GM21737 (cell line): ENCODE measurements at regions not wholly inside any gene's neighbourhood (a gene's known extent, or its start where the extent isn't known, plus 50 kb on each side); places are given as distances from the start of the nearest gene placed in this dataset.
A peak's percentile ranks its signal among the peaks of the same experiment; 100 is the strongest.
"Not testable (repeated sequence)": the region's sequence is repeated elsewhere in the genome, so short reads cannot be mapped to it uniquely, and the experiment has no call there.

Experiments
- ATAC-seq: cut with Tn5 transposase; IDR thresholded peaks from one replicate; pipeline ENCODE4 v1.9.1; 2021; ENCODE audit warnings: mild to moderate bottlenecking, moderate library complexity; ENCODE audit not compliant: unreplicated experiment

DNA sequence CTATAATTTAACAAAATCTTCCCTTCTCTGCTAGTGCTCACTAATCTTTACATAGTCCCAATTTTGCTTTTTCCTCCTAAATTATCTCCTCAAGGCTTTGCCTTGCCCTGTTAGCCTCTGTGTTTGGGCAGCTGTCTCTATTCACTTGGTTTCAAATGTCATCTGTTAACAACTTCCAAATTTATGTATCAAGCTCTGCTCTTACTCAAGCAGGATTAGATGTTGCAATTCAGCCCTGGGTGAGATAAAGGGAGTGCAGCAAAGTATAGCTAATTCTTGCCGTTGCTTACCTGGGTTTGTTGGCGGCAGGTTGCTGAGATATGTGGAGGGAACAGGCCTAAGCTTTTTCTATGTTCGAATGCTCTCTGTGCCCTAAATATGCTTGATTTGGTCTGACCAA lies 483.8 kb downstream of the DMAC1 start:
- no peak for ATAC-seq

DNA sequence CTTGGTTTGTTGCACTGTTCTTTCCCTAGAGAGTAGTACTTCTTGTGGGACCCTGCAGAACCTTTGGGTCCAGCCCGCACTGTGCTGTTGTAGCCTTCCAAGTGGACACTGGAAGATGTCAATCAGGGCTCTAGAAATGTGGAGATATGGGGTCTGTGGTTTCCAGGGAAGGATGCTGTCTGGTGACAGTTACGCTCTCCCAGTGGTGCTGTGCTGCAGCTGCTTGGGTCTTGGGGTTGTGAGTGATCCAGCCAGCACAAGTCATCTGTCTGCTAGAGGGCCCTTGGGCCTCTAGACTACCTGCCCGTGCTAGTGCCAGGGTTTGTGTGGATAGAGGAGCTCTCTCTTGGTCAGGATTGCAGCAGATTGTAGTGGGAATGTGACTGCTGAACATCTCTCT lies 484.5 kb downstream of the DMAC1 start:
- ATAC-seq, result no peak

DNA sequence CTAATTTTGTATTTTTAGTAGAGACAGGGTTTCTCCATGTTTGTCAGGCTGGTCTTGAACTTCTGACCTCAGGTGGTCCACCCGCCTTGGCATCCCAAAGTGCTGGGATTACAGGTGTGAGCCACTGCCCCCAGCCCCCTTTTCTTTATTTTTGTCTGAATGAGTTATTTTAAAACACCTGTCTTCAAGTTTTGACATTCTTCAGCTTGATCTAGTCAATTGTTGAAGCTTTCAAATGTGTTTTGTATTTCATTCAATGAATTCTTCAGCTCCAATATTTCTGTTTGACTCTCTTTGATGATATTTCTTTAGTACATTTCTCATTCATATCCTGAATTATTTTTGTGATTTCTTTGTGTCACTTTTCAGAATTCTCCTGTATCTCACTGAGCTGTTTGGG lies 486.2 kb downstream of the DMAC1 start:
- no peak for ATAC-seq

DNA sequence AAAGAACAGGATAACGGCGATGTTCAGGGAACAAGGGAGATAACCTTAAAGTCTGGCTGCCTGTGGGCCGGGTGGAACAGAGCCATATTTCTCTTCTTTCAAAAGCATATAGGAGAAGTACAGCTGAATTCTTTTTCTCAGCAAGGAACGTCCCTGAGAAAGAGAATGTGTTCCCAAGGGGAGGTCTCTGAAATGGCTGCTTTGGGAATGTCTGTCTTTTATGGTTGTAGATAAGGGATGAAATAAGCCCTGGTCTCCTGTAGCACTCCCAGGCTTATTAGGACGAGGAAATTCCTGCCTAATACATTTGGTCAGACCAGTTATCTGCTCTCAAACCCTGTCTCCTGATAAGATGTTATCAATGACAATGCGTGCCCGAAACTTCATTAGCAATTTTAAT lies 490.5 kb downstream of the DMAC1 start:
- not testable (repeated sequence) for ATAC-seq

DNA sequence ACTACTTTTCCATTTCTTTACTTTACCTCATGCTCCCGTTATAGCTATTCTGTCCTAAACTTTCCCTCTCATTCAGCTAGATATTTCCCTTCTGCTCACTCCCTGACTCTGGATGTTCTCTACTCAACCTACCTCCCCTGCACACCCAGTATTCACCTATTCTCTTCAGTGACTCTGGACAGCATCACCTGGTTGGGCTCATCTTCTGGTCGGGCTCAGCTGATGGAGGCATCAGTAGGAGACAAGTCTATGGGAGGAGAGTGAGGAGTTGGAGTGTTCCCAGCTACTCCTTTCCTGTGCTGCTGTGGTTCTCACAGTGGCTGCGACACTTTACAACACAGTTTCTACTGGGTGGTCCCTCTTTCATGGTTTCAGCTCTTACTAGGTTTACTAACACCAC lies 493.9 kb downstream of the DMAC1 start:
- no peak for ATAC-seq

DNA sequence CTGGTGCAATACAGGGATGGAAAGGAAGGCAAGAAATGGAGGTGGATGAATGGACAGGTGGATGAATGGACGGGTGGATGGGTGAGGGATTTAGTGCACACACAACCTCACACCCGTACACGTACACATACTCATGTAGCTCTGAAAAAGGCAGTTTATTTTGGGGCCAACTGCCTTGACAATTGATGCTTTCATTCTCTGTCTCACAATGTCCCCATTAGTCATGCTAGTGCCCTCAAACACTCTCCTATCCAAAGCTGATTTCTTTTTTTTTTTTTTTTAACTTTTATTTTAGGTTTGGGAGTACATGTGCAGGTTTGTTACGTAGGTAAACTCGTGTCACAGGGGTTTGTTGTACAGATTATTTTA lies 495.0 kb downstream of the DMAC1 start:
- ATAC-seq, result no peak

DNA sequence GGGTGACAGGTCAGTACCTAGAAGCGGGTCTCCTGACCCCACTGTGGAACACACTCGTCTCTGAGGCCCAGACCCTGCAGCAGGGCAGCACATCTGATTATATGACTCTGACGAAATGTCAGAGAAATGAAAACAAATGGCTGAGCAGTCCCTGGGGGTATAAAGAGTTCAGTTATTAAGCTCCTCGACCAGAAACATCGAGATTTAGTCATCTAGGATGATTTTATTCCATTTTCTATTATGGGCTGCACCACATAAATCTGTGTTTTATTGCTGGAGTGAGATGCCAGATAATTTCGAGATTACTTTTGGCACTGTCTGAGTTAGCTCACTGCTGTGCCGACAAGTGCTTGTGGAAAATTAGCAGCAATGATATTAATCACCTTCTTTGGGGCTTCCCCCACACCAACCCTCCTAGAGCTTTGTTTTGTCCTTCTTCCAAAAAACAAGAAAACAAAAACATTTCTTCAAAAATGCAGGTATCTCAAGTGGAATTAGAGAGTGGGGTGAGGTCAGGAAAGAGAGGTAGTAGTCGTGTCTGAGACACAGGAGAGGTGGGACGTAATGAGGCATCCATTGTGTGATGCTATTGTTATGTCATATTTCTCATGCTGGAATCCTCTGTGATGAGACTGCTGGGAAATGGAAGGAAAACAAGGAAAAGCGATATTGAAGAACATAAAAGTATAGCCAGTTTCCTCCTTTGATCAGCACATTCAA lies 495.5 kb downstream of the DMAC1 start:
- no peak for ATAC-seq

DNA sequence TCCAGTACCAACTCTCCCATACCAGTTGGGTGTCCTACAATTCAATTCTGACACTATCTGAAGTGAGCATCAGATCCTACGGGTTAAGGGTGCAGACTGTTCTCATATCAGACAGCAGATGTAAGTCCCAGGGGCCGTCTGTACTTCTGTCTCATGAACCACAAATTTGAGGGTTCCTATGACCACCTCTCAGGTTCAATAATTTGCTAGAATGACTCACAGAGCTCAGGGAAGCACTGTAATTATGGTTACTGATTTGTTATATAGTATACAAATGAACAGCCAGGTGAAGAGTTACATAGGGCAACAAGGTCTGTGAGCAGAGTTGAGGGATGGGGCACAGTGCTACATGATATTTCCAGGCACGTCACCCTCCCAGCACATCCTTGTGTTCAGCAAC lies 499.1 kb downstream of the DMAC1 start:
- peak; percentile 40 for ATAC-seq

DNA sequence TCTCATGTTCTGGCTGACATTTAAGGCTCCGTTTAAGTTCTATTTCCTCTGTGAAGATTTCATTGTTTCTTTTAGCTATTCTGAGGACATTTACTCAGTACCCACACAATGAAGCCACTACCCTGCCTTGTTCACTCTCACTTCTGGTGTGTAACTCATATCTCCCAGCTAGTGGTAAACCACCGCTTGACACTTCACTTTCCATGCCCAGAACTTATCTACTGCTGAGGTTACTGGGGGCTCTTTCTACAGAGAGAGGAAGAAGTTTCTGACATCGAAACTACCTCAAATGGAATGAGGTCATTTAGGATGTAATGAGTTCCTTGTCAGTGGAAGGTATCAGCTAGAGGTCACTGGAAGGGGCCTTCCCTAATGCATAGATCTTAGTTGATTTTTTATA lies 501.5 kb downstream of the DMAC1 start:
- ATAC-seq, result peak; percentile 98

DNA sequence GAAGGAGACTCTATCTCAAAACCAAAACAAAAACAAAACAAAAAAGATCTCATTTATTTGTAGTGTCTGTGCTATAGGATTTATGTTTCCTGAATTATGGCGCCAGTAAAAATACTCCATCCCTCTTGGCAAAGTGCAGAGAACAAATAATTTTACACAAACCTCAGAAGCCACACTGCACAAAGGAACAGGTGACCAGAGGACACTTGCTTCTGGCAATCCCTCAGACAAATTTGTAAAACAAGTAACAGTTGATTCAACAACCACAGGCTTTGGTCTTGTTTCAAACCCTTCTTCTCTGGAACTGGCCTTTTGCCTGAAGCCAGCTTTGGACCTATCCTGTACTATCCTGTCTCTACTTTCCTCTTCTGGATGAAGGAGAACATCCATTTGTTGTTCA lies 502.1 kb downstream of the DMAC1 start:
- no peak for ATAC-seq

DNA sequence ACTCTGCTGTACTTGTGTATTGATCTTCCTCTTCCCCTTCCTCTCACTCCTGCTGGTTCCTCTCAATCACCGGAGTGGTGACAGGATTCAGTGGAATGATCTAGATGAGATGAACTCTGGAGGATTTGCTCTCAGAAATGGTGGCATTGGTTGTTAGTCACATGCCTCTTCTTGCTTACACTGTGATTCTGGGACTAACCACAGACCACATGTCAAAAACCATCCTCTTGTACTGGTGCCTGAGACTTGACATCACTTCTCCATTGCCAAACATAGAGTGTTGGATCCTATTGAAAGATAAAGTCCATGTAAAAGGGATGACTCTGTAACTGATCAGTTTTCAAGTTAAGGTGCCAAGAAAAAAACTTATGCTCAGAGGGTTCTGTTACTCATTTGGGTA lies 506.5 kb downstream of the DMAC1 start:
- no peak for ATAC-seq

DNA sequence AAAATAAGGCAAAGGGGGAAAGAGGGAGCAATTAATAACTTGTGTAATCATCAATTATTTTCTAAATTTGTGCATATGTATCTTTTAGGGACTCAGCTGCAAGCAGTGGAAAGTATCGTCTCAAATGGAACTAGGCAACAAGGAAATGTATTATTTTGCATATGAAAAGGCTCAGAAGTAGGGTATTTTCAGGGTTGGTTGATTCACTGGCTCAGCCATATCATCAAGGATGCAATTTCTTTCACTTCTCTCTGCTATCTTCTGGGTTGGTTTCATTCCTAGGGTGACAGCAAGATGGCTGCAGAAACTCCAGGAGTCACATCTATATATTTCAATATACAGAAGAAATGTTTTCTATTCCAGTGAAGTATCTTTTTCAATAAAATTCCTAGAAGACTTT lies 509.8 kb downstream of the DMAC1 start:
- ATAC-seq, result no peak

DNA sequence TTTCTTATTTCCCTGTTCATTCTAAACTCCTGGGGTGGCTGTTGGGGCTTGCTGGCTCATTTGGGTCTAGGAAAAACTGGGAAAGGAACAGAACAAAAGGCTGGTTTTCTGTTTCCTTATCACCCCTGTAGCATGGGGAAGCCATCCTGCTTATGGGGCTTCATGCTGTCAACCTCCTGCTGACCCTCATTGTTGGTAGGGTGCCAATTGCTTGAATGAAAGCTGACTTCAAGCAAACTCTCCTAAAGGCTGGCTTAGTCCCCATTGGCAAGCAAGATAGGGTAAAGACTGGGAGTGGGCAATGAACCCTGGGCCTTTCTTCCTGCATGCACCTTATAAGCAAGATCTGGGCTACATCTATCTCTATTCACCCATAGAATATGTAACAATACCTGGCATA lies 511.6 kb downstream of the DMAC1 start:
- no peak for ATAC-seq

DNA sequence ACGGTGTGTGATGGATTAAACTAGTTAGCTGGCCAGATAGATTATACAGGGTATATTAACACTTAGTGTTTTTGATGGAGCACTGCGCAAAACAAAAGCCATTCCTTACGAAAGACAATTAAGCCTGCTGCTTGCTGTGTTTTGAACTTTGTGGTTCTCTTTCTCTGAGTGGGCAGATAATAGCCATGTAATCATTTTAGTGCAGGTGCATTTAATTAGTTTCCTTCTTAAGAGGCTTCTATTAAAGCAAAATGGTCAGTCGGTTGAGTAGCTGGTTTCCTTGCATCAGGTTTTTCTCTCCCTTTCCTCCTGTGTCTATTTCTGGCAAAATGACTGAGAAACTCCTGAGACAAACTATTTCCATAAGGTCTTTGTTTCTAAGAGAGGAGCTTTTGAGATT lies 512.5 kb downstream of the DMAC1 start:
- ATAC-seq, result no peak

DNA sequence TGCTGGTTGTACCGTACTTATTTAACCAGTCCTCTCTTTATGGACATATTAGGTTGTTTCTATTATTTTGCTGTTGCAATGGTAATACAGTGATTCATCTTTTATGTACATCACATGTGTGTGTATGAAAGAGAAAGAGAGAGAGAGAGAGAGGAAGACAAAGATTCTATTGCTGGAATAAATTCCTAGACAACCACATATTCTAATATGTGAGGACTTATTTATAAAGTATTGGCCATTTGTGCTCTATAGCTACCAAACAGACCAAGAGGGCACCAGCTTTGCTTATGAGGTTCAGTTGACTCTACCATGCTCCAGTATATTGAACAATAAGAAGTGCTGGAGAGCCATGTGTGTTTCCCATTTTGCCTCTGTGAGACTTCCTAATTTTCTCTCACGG lies 513.5 kb downstream of the DMAC1 start:
- ATAC-seq, result no peak

DNA sequence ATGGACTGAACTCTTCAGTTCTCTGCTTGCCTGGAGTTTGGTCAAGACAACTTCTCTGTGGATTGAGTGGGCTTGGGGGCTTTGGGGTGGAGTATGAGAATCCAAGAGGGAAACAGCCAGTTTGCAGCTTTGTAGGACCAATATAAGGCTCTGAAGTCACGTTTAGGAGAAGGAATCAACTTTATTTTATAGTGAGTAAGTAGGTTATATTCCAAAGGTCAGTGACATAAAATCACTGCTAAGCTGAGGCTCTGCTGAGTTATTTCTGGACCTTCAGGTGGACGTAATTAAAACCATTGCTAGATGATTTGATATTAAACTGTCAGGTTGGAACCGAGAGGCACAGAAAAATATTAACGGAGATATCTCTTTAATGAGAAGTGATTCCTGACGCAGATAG lies 514.4 kb downstream of the DMAC1 start:
- no peak for ATAC-seq

DNA sequence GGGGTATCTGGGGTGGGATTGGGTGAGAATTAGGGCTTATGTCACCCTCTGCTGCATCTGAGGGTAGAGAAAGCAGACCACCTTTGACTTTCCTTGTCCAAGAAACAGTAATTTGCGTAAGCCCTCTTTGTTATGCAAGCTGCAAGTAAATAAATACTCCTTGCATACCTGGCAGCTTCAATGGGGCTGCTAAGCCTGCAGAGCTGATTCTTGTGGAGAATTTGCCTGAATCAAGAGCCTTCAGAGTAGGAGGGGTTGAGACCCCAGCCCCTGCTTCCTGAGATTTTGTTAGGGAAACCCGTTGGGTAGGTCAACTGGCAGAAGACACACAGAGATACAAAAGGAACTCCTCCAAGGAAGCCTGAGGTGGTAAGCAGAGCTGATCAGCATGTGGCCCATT lies 515.1 kb downstream of the DMAC1 start:
- ATAC-seq, result no peak

DNA sequence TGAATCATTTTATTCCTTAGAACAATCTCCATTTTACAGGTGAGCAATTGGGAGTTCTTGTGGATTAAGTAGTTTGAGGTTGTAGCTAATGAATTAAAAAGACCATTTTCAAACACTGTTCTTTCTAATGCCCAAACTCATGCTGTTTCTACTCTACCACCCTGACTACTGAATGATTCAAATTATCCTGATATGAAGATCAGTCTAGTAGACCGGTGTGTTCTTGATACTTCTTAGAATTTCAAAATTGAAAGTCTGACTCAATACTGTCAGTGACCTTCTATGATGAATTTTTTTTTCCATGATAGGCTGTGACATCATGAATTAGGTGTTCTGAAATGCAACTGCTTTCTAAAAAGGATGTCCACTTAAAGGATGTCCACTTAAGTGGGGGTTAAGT lies 515.5 kb downstream of the DMAC1 start:
- ATAC-seq, result no peak

DNA sequence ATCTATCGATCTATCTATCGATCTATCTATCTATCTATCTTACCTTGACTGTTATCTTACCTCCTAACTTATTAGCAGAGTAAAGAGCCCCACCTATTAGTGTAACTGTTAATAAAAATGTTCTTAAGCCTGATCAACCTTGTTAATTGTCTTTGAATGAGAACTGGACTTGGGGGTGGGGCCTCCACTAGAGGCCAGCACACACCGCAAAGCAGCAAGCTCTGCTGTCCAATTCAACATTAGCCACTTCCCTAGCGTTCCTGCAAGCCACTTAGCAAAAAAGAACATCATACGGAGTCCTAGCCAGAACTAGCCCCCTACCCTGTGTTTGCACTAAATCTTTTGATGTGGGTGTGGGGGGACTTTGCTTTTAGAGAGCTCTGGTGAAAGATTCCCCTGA lies 515.8 kb downstream of the KDM4C start:
- no peak for ATAC-seq

DNA sequence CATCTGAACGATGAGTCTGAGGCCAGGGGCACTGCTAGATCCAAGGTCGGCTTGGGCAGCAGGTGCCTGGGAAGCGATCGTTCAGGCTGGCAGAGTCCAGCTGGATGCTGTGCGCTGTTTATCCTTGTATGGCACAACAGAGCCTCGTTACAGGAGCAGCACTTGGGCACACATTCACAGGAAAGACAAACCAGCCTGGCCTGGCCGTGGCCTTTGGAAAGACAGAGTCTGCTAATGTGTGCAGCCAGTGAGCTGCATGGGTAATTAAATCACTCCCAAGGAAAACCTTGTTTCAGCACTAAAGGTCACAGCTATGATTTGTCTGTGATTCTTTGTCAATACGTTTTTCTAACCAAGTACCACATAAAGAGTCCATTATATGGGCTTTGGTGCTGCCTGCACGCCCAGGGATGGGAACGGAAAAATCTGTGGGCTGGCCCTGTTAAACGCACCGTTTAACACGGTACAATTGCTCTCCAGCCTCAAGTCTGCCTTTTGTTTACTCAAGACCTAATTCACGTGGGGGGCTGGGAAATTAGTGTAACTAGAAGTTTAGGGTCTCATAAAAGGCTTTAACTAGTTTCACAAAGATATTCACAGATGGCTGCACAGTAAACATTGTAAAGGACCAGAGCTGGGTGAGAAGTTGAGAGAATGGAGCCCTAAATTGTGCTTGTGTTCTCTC lies 509.3 kb downstream of the KDM4C start:
- no peak for ATAC-seq

DNA sequence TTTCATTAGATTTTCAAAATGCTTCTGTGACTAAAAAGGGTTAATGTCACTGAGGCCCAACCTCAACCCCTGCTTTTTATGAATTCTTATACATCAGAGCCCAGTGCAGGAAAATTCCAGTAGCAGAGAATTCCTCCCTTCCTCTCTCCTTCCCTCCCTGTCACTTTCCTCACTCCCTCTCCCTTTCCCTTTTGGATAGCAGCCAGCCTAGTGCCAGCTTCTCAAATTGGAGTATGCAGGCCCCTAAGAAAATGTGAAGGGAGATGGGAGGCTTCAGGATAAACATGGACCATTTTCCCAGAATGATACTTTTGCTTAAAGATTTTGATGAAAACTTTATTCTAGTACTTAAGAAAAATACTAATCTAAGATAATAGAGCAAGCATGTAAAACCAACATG lies 507.4 kb downstream of the KDM4C start:
- no peak for ATAC-seq

DNA sequence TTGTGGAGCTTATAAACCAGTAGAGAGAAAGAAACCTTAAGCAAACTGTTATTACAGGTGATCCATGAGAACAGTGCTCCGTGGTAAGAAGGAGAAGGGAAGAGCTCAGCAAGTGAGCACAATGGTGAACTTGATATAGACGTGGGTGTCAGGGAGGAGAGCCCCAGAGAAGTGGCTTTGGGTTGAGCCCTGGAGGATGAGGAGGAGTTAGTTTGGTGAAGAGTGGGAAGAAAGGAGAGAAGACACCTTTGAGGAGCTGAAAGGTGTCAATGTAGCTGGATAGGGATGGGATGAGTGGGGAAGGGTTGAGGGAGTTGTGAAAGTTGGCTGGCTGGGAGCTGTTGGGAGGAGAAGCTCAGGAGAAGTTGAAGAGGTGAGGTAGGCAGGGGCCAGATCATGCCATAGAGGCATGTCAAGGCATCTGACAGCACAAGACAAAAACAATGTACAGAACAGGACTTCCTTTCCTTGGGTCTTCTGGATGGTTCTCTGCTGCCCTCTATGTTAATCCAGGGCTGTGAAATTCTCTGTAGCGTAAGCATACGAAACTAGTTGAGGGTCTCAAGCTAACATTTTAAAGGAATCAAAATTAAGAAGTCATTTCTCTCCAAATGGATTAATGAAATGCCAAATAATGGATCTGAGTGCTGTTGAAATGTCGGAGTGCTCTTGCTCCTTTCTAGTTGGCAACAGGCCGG lies 501.9 kb downstream of the KDM4C start:
- ATAC-seq, result no peak
